ENCODE measurements at regions not wholly inside any gene's neighbourhood (a gene's known extent, or its start where the extent isn't known, plus 50 kb on each side); places are given as distances from the start of the nearest gene placed in this dataset.

- Mint-ChIP-seq H3K4me1 (ENCODE audit: insufficient read depth, unreplicated experiment) (peaks cover 12% of the 10 kb centered on the region), H3K4me3 (ENCODE audit: unreplicated experiment) (no peak overlapping the region), H3K9me3 (ENCODE audit: unreplicated experiment) (peaks cover 8% of the 10 kb centered on the region), H3K36me3 (ENCODE audit: insufficient read depth, unreplicated experiment) (no peaks in the 10 kb centered on the region), H3K27ac (ENCODE audit: low read depth, unreplicated experiment) (peak overlapping the region; percentile 27), H3K27me3 (ENCODE audit: insufficient read depth, unreplicated experiment) (no peaks in the 10 kb centered on the region)
- TF ChIP-seq CTCF (IDR thresholded peaks at IDR 0.05; ENCODE audit: unreplicated experiment) = no peak
- intact Hi-C loops (cut with micrococcal nuclease) = no loop called here
- ChIA-PET CTCF (no interaction called here), POLR2A (no interaction called here)
- BruUV-seq (replicated peaks) = no TSS peak
- DNase-seq (ENCODE audit: unreplicated experiment) = no peak
Measured at GRCh38 chr14:100988956-100989355, 85.4 kb upstream of the RTL1 start.

GRCh38 chr14:100989924-100990323 is 86.4 kb upstream of the RTL1 start:
- intact Hi-C loops (cut with micrococcal nuclease) = no loop called here
- ChIA-PET CTCF (interaction anchor here (0.7 kb wide), 1 partner anchor 1456 kb away, joined by 3 read pairs; no protein-coding TSS in a partner anchor), POLR2A (interaction anchor here (0.7 kb wide), 1 partner anchor 26 kb away, joined by 3 read pairs; no protein-coding TSS in a partner anchor)
- Mint-ChIP-seq H3K4me1 (ENCODE audit: insufficient read depth, unreplicated experiment) (peaks cover 12% of the 10 kb centered on the region), H3K36me3 (ENCODE audit: insufficient read depth, unreplicated experiment) (no peaks in the 10 kb centered on the region), H3K9me3 (ENCODE audit: unreplicated experiment) (peaks cover 8% of the 10 kb centered on the region), H3K27ac (ENCODE audit: low read depth, unreplicated experiment) (no peak overlapping the region), H3K4me3 (ENCODE audit: unreplicated experiment) (no peak overlapping the region), H3K27me3 (ENCODE audit: insufficient read depth, unreplicated experiment) (no peaks in the 10 kb centered on the region)
- no peak for TF ChIP-seq CTCF (IDR thresholded peaks at IDR 0.05; ENCODE audit: unreplicated experiment)
- DNase-seq (ENCODE audit: unreplicated experiment) = no peak
- BruUV-seq (replicated peaks) = no TSS peak

- H3K27me3 Mint-ChIP-seq (ENCODE audit: insufficient read depth, unreplicated experiment) = no peaks in the 10 kb centered on the region
- ChIA-PET CTCF (no interaction called here), POLR2A (interaction anchor here (0.6 kb wide), 1 partner anchor 137 kb away, joined by 3 read pairs; no protein-coding TSS in a partner anchor)
- peaks cover 5% of the 10 kb centered on the region for H3K4me1 Mint-ChIP-seq (ENCODE audit: insufficient read depth, unreplicated experiment)
- no peak for TF ChIP-seq CTCF (IDR thresholded peaks at IDR 0.05; ENCODE audit: unreplicated experiment)
- H3K36me3 Mint-ChIP-seq (ENCODE audit: insufficient read depth, unreplicated experiment) = no peaks in the 10 kb centered on the region
- no TSS peak for BruUV-seq (replicated peaks)
- DNase-seq (ENCODE audit: unreplicated experiment) = peak; percentile 50
- intact Hi-C loops (cut with micrococcal nuclease) = no loop called here
- no peak overlapping the region for H3K27ac Mint-ChIP-seq (ENCODE audit: low read depth, unreplicated experiment)
- peaks cover 8% of the 10 kb centered on the region for H3K9me3 Mint-ChIP-seq (ENCODE audit: unreplicated experiment)
- H3K4me3 Mint-ChIP-seq (ENCODE audit: unreplicated experiment) = no peak overlapping the region
Measured at GRCh38 chr14:100994082-100994481, 90.6 kb upstream of the RTL1 start.

DNA sequence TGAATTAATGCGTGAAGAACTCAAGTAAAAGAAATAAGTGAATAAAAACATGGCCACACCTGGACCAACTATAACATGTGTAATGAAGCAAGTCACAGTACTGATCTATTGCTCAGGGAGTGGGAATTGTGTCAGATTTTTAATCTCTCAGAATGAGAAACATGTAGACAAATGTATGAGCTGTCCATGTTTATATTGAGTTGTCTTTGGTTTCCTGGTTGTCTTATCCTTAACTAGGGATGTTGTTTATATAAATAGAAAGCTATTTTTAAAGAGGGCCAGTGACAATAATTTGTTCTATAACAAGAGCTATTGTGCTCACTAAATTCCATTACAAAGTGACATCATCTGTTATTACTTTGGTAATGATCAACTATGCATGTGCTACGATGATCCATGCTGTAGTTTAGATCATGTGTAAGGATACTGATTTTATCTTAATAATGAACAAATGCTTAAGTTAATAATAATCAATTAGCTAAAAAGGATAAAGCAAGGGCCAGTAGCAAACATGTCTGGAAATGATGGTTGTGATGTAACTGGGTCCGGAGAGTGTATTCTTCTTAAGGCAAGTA is 91.3 kb upstream of the RTL1 start:
- Mint-ChIP-seq H3K4me1 (ENCODE audit: insufficient read depth, unreplicated experiment) (peaks cover 5% of the 10 kb centered on the region), H3K4me3 (ENCODE audit: unreplicated experiment) (no peak overlapping the region), H3K36me3 (ENCODE audit: insufficient read depth, unreplicated experiment) (no peaks in the 10 kb centered on the region), H3K9me3 (ENCODE audit: unreplicated experiment) (peaks cover 8% of the 10 kb centered on the region), H3K27ac (ENCODE audit: low read depth, unreplicated experiment) (no peak overlapping the region), H3K27me3 (ENCODE audit: insufficient read depth, unreplicated experiment) (no peaks in the 10 kb centered on the region)
- BruUV-seq (replicated peaks) = no TSS peak
- no peak for TF ChIP-seq CTCF (IDR thresholded peaks at IDR 0.05; ENCODE audit: unreplicated experiment)
- POLR2A ChIA-PET = no interaction called here
- intact Hi-C loops (cut with micrococcal nuclease) = no loop called here
- no peak for DNase-seq (ENCODE audit: unreplicated experiment)
- CTCF ChIA-PET = no interaction called here
